ENCODE measurements at regions not wholly inside any gene's neighbourhood (a gene's known extent, or its start where the extent isn't known, plus 50 kb on each side); places are given as distances from the start of the nearest gene placed in this dataset.

DNA sequence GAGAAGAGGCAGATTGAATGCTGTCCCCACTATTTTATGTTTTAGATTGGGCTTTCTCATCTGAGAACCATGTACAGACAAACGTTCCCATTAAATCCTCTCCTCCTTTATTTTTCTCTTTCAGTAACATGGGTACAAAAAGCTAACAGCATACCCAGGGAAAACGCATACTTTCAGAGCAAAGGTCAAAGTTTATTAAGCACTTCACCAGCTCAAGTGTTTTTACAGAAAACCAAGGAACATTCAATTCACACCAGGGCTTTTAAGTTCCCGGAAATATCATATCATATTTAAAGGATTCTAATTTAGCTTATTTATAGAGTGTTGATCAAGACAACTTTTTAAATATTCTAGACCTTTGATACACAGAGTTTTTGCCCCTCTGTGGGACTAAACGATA, 271.5 kb upstream of the C1orf87 start:
- FAIRE-seq, result no peak

More for the DNA sequence above, 271.5 kb upstream of the C1orf87 start:
- Histone ChIP-seq H2BK5ac (ENCODE audit: low read depth, low read length) (no peak overlapping the region), H3K4me1 (replicated peaks in 1 of 4; ENCODE audit: control insufficient read depth in 3 of 4, insufficient read depth in 4 of 4, low read length in 3 of 4) (no peaks in the 10 kb centered on the region), H3K27me3 (replicated peaks in 1 of 4; ENCODE audit: control insufficient read depth in 3 of 4, extremely low read depth in 1 of 4, insufficient read depth in 3 of 4, low read length in 3 of 4) (no peaks in the 10 kb centered on the region), H2BK120ac (replicated peaks; ENCODE audit: low read depth, low read length) (no peak overlapping the region), H3K4me3 (ENCODE audit: extremely low read depth in 1 of 4, insufficient read depth in 2 of 4, low read depth in 3 of 4, low read length in 4 of 4) (no peak overlapping the region), H4K91ac (replicated peaks; ENCODE audit: insufficient read length, low read length) (no peak overlapping the region), H3K56ac (replicated peaks; ENCODE audit: insufficient read length, low read depth, low read length) (no peak overlapping the region), H2BK15ac (ENCODE audit: low read length) (no peak overlapping the region), H3K79me2 (ENCODE audit: control insufficient read depth in 1 of 2, insufficient read depth in 2 of 2, low read length in 2 of 2) (no peaks in the 10 kb centered on the region), H2AFZ (ENCODE audit: low read length) (no peak overlapping the region), H3K23ac (ENCODE audit: insufficient read length) (no peak overlapping the region), H3K23me2 (ENCODE audit: low read depth, low read length) (no peaks in the 10 kb centered on the region), H3K4ac (replicated peaks; ENCODE audit: insufficient read length, low read depth, low read length) (no peak overlapping the region), H3K27ac (ENCODE audit: low read depth, low read length) (no peak overlapping the region), H4K8ac (ENCODE audit: extremely low read depth, insufficient read depth, low read length) (no peak overlapping the region), H2BK12ac (ENCODE audit: low read depth, low read length) (no peak overlapping the region), H4K20me1 (replicated peaks in 1 of 2; ENCODE audit: control insufficient read depth in 1 of 2, insufficient read depth in 2 of 2, low read length in 2 of 2) (no peaks in the 10 kb centered on the region), H3K4me2 (ENCODE audit: insufficient read depth in 1 of 2, low read depth in 2 of 2, low read length in 2 of 2) (no peak overlapping the region), H2BK20ac (ENCODE audit: low read length) (no peak overlapping the region), H3K14ac (ENCODE audit: insufficient read length) (no peak overlapping the region), H3K9ac (replicated peaks in 1 of 4; ENCODE audit: extremely low read depth in 1 of 4, low read depth in 3 of 4, low read length in 3 of 4) (no peak overlapping the region), H2AK5ac (ENCODE audit: low read depth, low read length) (no peak overlapping the region), H3K36me3 (ENCODE audit: control insufficient read depth in 2 of 4, insufficient read depth in 4 of 4, low read length in 3 of 4) (no peaks in the 10 kb centered on the region), H3K9me3 (ENCODE audit: insufficient read depth in 2 of 2, low read depth in 1 of 2, low read length in 1 of 2) (no peaks in the 10 kb centered on the region), H3K79me1 (ENCODE audit: low read depth, low read length) (no peaks in the 10 kb centered on the region), H4K5ac (ENCODE audit: insufficient read length, low read depth, low read length) (no peak overlapping the region), H3K18ac (ENCODE audit: extremely low read depth, low read length) (no peak overlapping the region)
- POLR2A ChIA-PET (ENCODE audit: partially characterized antibody), result no interaction called here
- CTCF ChIA-PET (ENCODE audit: partially characterized antibody), result no interaction called here
- 95% methylated on average over 4 of the region's 4 CpGs; no CpG with 5 or more reads in 1 of the 2 experiments for WGBS, 2 experiments (ENCODE audit: extremely low coverage in 1 of 2, insufficient coverage in 1 of 2, insufficient read length in 1 of 2, insufficient replicate concordance in 2 of 2, low coverage in 1 of 2, low lambda C conversion rate in 2 of 2, missing lambda C conversion rate in 1 of 2)
- TF ChIP-seq POLR2A (IDR thresholded peaks at IDR 0.05; ENCODE audit: control extremely low read depth in 1 of 2, low read depth in 2 of 2, low read length in 2 of 2), result no peak
- TF ChIP-seq SP1 (IDR thresholded peaks at IDR 0.05; ENCODE audit: low read depth, low read length), result no peak
- TF ChIP-seq TBP (IDR thresholded peaks at IDR 0.05; ENCODE audit: low read depth, low read length), result no peak
- TF ChIP-seq KDM5A (IDR thresholded peaks at IDR 0.05; ENCODE audit: low read length), result no peak
- DNase-seq (ENCODE audit: low read depth in 1 of 2, low spot score in 2 of 2), result no peak
